HG03159 (cell line): ENCODE measurements at regions not wholly inside any gene's neighbourhood (a gene's known extent, or its start where the extent isn't known, plus 50 kb on each side); places are given as distances from the start of the nearest gene placed in this dataset.
"Not testable (repeated sequence)": the region's sequence is repeated elsewhere in the genome, so short reads cannot be mapped to it uniquely, and the experiment has no call there.

Experiments used
- ATAC-seq: cut with Tn5 transposase; IDR thresholded peaks from one replicate; pipeline ENCODE4 v1.9.1; 2021; ENCODE audit warnings: mild to moderate bottlenecking, moderate library complexity; ENCODE audit not compliant: unreplicated experiment

DNA sequence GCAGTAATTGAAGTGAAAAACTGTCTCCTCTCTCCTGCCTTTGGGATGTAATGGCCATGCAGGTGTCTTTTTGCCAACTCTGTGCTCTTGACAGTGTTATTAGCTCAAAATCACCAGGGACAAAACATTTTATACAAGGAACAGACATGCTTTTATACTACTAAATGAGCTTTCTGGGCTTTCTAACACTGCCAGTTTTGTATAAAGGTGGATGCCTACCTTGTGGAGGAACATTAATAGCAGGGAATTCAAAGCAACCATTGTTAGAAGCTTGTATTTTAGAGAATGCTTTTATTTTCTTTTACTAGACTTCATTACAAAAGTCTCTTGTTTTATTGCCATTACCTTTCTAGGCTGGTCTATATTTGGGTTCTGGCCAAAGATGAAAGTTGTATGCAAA lies 54.7 kb upstream of the ARSJ start:
- ATAC-seq = no peak

DNA sequence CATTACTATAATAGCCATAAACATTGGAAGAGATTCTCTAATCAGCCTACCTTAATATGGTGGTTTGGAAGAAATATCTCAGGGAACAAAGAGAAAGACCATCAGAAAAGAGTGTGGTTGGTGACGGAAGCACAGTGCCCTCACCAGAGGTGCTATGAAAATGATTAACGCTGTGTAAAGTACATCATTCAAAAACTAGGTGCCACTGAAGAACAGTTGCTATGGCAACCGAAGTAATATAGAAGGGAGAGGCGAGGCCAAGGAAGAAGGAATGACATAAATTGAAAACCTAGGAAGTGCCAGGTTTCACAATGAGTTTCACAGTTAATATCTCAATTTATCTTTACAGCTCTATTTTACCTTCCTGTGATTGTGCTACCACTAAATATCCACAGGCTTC lies 57.0 kb upstream of the ARSJ start:
- no peak for ATAC-seq

GRCh38 chr4:114036864-114037263 lies 57.4 kb upstream of the ARSJ start:
- ATAC-seq = no peak

GRCh38 chr4:114037988-114038387 lies 58.5 kb upstream of the ARSJ start:
- ATAC-seq = no peak

- ATAC-seq = no peak
Observed at GRCh38 chr4:114038762-114039387, 59.4 kb upstream of the ARSJ start.

DNA sequence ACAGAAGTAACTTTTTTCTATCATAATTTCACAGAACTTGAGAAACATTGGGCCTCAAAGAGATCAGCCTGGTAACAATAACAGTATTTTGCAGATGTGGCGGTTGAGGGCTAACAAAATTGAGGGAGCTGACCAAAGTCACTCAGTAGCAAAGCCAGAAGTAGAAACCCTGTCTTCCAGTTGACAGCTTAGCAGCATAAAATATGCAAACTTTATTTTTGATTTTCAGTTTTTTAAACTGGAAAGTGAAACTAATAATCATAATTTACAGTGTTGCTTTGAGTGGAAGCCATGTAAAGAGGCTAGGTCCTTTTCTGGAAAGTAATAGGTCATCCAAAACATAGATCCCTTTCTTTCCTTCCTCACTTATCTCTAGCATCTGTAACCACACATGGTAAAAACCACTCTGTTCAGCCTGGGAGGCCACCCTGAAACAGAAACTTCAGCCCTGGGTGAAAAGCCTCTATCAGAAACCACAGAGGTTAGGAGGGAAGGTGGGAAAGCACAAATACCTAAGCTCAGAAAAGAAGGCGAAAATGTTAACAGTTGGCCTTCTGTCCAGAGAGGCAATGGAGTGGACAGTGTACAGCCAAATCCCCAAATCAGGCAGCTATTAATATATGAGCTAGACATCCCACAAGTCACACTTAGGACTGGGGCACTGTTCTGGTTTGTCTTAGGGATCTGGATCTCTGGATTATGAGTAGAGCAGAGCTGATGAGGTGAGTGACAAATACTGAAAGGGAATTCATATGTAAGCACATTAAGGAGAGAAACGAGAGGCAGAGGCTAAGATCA lies 61.1 kb upstream of the ARSJ start:
- peak; percentile 81 for ATAC-seq

DNA sequence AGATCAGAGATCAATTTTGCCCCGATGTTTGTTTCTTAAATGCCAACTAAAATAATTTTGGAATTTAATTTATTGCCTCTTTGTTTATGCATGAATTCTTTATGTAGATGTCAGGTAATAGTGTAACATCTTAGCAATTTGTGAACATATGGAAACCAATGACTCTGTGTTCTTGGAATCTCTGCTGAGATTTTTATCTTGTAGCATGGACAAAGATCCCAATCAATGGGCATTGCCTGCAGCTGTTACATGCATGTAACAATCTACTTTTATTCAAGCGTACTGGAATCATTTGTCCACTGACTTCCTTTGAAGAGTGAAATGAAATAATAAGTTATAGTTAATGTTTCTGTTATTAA lies 61.6 kb upstream of the ARSJ start:
- ATAC-seq = no peak

GRCh38 chr4:114043116-114043515 lies 63.7 kb upstream of the ARSJ start:
- ATAC-seq = no peak

DNA sequence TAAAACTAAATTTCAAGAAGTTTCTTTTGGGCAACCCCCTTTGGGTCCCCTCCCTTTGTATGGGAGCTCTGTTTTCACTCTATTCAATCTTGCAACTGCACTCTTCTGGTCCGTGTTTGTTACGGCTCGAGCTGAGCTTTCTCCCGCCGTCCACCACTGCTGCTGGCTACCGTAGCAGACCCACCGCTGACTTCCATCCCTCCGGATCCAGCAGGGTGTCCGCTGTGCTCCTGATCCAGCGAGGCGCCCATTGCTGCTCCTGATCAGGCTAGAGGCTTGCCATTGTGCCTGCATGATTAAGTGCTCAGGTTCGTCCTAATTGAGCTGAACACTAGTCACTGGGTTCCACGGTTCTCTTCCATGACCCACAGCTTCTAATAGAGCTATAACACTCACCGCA lies 64.9 kb upstream of the ARSJ start:
- ATAC-seq = not testable (repeated sequence)

GRCh38 chr4:114046331-114046730 lies 66.9 kb upstream of the ARSJ start:
- no peak for ATAC-seq

DNA sequence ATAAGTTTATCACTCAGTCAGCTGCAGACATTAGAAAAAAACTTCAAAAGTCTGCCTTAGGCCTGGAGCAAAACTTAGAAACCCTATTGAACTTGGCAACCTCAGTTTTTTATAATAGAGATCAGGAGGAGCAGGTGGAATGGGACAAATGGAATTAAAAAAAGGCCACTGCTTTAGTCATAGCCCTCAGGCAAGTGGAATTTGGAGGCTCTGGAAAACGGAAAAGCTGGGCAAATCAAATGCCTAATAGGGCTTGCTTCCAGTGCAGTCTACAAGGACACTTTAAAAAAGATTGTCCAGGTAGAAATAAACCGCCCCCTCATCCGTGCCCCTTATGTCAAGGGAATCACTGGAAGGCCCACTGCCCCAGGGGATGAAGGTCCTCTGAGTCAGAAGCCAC lies 68.7 kb upstream of the ARSJ start:
- not testable (repeated sequence) for ATAC-seq

- ATAC-seq = no peak
Observed at GRCh38 chr4:114052227-114052626, 72.8 kb upstream of the ARSJ start.

DNA sequence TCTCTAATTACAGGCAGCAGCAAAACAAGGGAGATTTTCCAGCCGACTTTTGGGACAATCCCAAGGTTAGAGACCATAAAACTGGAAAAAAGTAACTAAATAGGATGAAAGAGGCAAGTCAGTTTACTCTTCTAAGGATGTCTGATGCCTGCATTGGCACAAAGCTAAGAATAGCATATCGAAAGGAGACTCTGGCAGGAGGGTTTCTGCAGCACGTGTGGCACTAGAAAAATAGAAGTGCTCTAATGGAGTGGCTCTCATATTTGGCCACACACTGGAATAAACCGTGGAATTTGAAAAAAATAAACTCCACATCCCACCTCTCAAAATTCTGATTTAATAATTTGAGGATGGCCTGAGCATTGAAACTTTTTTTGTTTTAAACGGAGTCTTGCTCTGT lies 77.2 kb upstream of the ARSJ start:
- no peak for ATAC-seq

DNA sequence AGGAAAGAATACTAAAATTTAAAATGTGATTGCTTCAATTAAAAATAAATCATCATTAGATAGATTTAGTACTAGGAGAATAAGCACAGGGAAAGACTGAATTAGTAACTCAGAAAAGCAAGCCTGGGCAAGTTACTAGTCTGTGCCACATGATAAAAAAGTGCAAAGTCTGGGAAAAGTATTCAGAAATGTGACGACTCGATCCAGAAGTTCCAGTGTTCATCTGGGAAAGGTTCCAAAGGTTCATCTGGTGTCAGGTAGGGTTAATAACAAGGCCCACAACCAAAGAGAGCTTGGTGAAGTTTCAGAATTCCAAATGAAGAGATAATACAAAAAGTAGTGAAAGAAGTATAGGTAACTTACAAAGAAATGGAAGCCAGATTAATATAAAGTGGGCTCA lies 78.3 kb upstream of the ARSJ start:
- ATAC-seq = no peak

- ATAC-seq = no peak
Observed at GRCh38 chr4:114062499-114062898, 83.1 kb upstream of the ARSJ start.

DNA sequence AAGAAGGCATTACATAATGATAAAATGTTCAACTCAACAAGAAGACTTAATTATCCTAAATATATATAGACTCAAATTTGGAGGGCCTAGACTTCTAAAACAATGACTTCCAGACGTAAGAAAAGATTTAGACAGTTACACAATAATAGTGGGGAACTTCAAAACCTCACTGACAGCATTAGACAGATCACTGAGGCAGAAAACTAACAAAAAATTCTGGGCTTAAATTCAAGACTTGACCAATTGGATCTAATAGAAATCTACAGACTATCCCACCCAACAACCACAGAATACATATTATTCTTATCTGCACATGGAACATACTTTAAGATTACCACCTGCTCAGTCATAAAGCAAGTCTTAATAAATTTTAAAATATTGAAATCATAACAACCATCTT lies 93.3 kb upstream of the ARSJ start:
- no peak for ATAC-seq

- no peak for ATAC-seq
Observed at GRCh38 chr4:114076899-114077570, 97.6 kb upstream of the ARSJ start.

GRCh38 chr4:114077610-114078009 lies 98.2 kb upstream of the ARSJ start:
- no peak for ATAC-seq

GRCh38 chr4:114078636-114079035 lies 99.2 kb upstream of the ARSJ start:
- ATAC-seq = no peak

GRCh38 chr4:114081783-114082182 lies 102.3 kb upstream of the ARSJ start:
- ATAC-seq = no peak

GRCh38 chr4:114082348-114082747 lies 102.9 kb upstream of the ARSJ start:
- ATAC-seq = no peak
